NCI-H526 (cell line): ENCODE measurements at regions not wholly inside any gene's neighbourhood (a gene's known extent, or its start where the extent isn't known, plus 50 kb on each side); places are given as distances from the start of the nearest gene placed in this dataset.

Experiments used
- DNase-seq, 2 experiments: peaks; one replicate each; lab custom pipeline; 2025; lab: John Stamatoyannopoulos, UW

- peak in 1 of 2 experiments; percentile 5 for DNase-seq
These were observed 74.6 kb downstream of the TRIM42 start for GRCh38 chr3:140752499-140752898.

- peak; percentile 67 to 70 for DNase-seq
These were observed 76.2 kb downstream of the TRIM42 start for GRCh38 chr3:140753865-140754754.

- no peak for DNase-seq
These were observed 77.1 kb downstream of the TRIM42 start for GRCh38 chr3:140754936-140755335.

- DNase-seq = no peak
These were observed 78.6 kb downstream of the TRIM42 start for GRCh38 chr3:140756240-140757016.

GRCh38 chr3:140758791-140759444 is 81.1 kb downstream of the TRIM42 start:
- no peak for DNase-seq

- DNase-seq = no peak
These were observed 82.6 kb downstream of the TRIM42 start for GRCh38 chr3:140760324-140761075.

GRCh38 chr3:140761076-140761639 is 83.3 kb downstream of the TRIM42 start:
- DNase-seq = no peak

- DNase-seq = no peak
These were observed 84.9 kb downstream of the TRIM42 start for GRCh38 chr3:140762746-140763145.

- DNase-seq = no peak
These were observed 85.7 kb downstream of the TRIM42 start for GRCh38 chr3:140763532-140763931.

GRCh38 chr3:140765246-140765645 is 87.4 kb downstream of the TRIM42 start:
- no peak for DNase-seq

- no peak for DNase-seq
These were observed 88.6 kb downstream of the TRIM42 start for GRCh38 chr3:140766465-140766864.

GRCh38 chr3:140767566-140767965 is 89.7 kb downstream of the TRIM42 start:
- DNase-seq = no peak

GRCh38 chr3:140768941-140769340 is 91.1 kb downstream of the TRIM42 start:
- no peak for DNase-seq

- DNase-seq = no peak
These were observed 92.1 kb downstream of the TRIM42 start for GRCh38 chr3:140769951-140770350.

- DNase-seq = no peak
These were observed 93.3 kb downstream of the TRIM42 start for GRCh38 chr3:140770977-140771667.

- no peak for DNase-seq
These were observed 99.9 kb downstream of the TRIM42 start for GRCh38 chr3:140777631-140778233.

GRCh38 chr3:140791368-140791767 is 113.5 kb downstream of the TRIM42 start:
- no peak for DNase-seq

- no peak for DNase-seq
These were observed 116.6 kb downstream of the TRIM42 start for GRCh38 chr3:140794507-140794906.

- peak in 1 of 2 experiments; percentile 27 for DNase-seq
These were observed 125.0 kb downstream of the TRIM42 start for GRCh38 chr3:140802898-140803297.

- DNase-seq = no peak
These were observed 131.5 kb downstream of the TRIM42 start for GRCh38 chr3:140809316-140809715.
